DND-41 (cell line): ENCODE measurements at regions not wholly inside any gene's neighbourhood (a gene's known extent, or its start where the extent isn't known, plus 50 kb on each side); places are given as distances from the start of the nearest gene placed in this dataset.

Experiments used
- CTCF ChIP-seq: IDR thresholded peaks from 2 replicates; pipeline ENCODE4 v1.5.1; 2012; ENCODE audit warnings: borderline replicate concordance, low read length, moderate library complexity, mild to moderate bottlenecking; ENCODE audit not compliant: poor library complexity, severe bottlenecking; ENCODE audit errors: extremely low read depth
- EZH2 ChIP-seq: IDR thresholded peaks from 3 replicates; pipeline ENCODE4 v1.6.1; 2012; ENCODE audit warnings: borderline replicate concordance, low read depth, mild to moderate bottlenecking, moderate library complexity, low read length, inconsistent platforms; ENCODE audit not compliant: severe bottlenecking

DNA sequence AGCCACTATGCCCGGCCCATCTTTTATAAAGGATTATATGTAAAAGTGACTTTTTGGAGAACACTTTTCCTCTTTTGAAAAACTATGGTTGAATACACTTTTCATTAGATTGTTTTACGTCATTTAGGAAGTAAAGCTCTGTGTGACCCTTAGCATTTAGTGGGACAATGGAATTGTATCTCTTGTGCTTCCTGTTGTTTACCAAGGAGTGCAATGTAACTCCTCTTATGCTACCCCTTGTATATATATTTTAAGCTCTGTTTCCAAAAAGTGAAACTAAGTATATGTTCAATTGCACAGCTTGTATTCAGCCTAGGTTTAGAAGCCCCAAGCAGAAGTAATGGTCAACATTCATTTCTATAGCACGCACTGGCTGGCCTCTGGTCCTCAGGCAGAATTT is 183.1 kb upstream of the CITED2 start:
- TF ChIP-seq CTCF (no peak), EZH2 (no peak)
